ENCODE measurements at regions not wholly inside any gene's neighbourhood (a gene's known extent, or its start where the extent isn't known, plus 50 kb on each side); places are given as distances from the start of the nearest gene placed in this dataset.

- TF ChIP-seq CTCF (IDR thresholded peaks at IDR 0.05; ENCODE audit: low read depth, low read length) = no peak
These were observed 51.5 kb upstream of the EPS8L3 start for GRCh38 chr1:109814993-109815786.

GRCh38 chr1:109814223-109814622 lies 50.5 kb upstream of the EPS8L3 start:
- no peak for DNase-seq (ENCODE audit: extremely low read depth, low read depth)
- no peak for TF ChIP-seq CTCF (IDR thresholded peaks at IDR 0.05; ENCODE audit: low read depth, low read length)

More at GRCh38 chr1:109814993-109815786, 51.5 kb upstream of the EPS8L3 start:
- no peak for DNase-seq (ENCODE audit: extremely low read depth, low read depth)
